ENCODE measurements at regions not wholly inside any gene's neighbourhood (a gene's known extent, or its start where the extent isn't known, plus 50 kb on each side); places are given as distances from the start of the nearest gene placed in this dataset.

- TF ChIP-seq EZH2phosphoT487 (IDR thresholded peaks at IDR 0.05; ENCODE audit: borderline replicate concordance): no peak
- TF ChIP-seq, protein P1, sequence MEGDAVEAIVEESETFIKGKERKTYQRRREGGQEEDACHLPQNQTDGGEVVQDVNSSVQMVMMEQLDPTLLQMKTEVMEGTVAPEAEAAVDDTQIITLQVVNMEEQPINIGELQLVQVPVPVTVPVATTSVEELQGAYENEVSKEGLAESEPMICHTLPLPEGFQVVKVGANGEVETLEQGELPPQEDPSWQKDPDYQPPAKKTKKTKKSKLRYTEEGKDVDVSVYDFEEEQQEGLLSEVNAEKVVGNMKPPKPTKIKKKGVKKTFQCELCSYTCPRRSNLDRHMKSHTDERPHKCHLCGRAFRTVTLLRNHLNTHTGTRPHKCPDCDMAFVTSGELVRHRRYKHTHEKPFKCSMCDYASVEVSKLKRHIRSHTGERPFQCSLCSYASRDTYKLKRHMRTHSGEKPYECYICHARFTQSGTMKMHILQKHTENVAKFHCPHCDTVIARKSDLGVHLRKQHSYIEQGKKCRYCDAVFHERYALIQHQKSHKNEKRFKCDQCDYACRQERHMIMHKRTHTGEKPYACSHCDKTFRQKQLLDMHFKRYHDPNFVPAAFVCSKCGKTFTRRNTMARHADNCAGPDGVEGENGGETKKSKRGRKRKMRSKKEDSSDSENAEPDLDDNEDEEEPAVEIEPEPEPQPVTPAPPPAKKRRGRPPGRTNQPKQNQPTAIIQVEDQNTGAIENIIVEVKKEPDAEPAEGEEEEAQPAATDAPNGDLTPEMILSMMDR (conservative IDR thresholded peaks at IDR 0.05; ENCODE audit: low read length): no peak
Observed at GRCh38 chr13:31908696-31909411, 122.7 kb upstream of the FRY start.
